Esophagus squamous epithelium (tissue), 4 donors: ENCODE measurements at regions not wholly inside any gene's neighbourhood (a gene's known extent, or its start where the extent isn't known, plus 50 kb on each side); places are given as distances from the start of the nearest gene placed in this dataset.

ENCODE experiments used
- CTCF ChIP-seq, 6 experiments: fragments of 450-650 bp in 4 of 6; fragments of 200-600 bp in 2 of 6; sonication (generic) in 2 of 6; IDR thresholded peaks; one replicate each; pipeline ENCODE4 v1.5.1; 2016 to 2019; ENCODE audit warnings: antibody characterized with exemption in 6 of 6, mild to moderate bottlenecking in 4 of 6, moderate library complexity in 4 of 6
- POLR2A ChIP-seq, 4 donors: fragments of 450-650 bp; IDR thresholded peaks; one replicate each; pipeline ENCODE4 v1.6.1; 2017; ENCODE audit warnings: antibody characterized with exemption in 4 of 4, mild to moderate bottlenecking in 4 of 4, moderate library complexity in 3 of 4

GRCh38 chrX:122269243-122269781 lies 914.8 kb upstream of the GRIA3 start:
- no peak for TF ChIP-seq CTCF (IDR thresholded peaks at IDR 0.05)
- TF ChIP-seq POLR2A (IDR thresholded peaks at IDR 0.05), result no peak
